ENCODE measurements at regions not wholly inside any gene's neighbourhood (a gene's known extent, or its start where the extent isn't known, plus 50 kb on each side); places are given as distances from the start of the nearest gene placed in this dataset.

- no peaks in the 10 kb centered on the region for H3K27me3 ChIP-seq (replicated peaks)
- DNase-seq: no peak
- no peaks in the 10 kb centered on the region for H3K36me3 ChIP-seq (replicated peaks)
- H3K27ac ChIP-seq: no peak overlapping the region
- H3K4me3 ChIP-seq (ENCODE audit: low read depth, low read length): no peak overlapping the region
- in situ Hi-C loops (cut with HindIII; ENCODE audit: low pct_ligation_motif_present, low sequenced_read_pairs): no loop called here
- TF ChIP-seq, protein P1, sequence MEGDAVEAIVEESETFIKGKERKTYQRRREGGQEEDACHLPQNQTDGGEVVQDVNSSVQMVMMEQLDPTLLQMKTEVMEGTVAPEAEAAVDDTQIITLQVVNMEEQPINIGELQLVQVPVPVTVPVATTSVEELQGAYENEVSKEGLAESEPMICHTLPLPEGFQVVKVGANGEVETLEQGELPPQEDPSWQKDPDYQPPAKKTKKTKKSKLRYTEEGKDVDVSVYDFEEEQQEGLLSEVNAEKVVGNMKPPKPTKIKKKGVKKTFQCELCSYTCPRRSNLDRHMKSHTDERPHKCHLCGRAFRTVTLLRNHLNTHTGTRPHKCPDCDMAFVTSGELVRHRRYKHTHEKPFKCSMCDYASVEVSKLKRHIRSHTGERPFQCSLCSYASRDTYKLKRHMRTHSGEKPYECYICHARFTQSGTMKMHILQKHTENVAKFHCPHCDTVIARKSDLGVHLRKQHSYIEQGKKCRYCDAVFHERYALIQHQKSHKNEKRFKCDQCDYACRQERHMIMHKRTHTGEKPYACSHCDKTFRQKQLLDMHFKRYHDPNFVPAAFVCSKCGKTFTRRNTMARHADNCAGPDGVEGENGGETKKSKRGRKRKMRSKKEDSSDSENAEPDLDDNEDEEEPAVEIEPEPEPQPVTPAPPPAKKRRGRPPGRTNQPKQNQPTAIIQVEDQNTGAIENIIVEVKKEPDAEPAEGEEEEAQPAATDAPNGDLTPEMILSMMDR (IDR thresholded peaks at IDR 0.05; ENCODE audit: low read depth, low read length, missing control alignments): no peak
Measured at GRCh38 chr2:160835166-160835565, 325.1 kb upstream of the TANK start.

- H3K4me3 ChIP-seq (ENCODE audit: low read depth, low read length): no peak overlapping the region
- peak; percentile 91 for DNase-seq
- H3K36me3 ChIP-seq (replicated peaks): no peaks in the 10 kb centered on the region
- H3K27ac ChIP-seq: peak overlapping the region; percentile 12
- TF ChIP-seq, protein P1 (IDR thresholded peaks at IDR 0.05; ENCODE audit: low read depth, low read length, missing control alignments): no peak
- no peaks in the 10 kb centered on the region for H3K27me3 ChIP-seq (replicated peaks)
- in situ Hi-C loops (cut with HindIII; ENCODE audit: low pct_ligation_motif_present, low sequenced_read_pairs): no loop called here
Measured at GRCh38 chr2:160836755-160837154, 323.5 kb upstream of the TANK start.

- TF ChIP-seq, protein P1 (IDR thresholded peaks at IDR 0.05; ENCODE audit: low read depth, low read length, missing control alignments): no peak
- H3K27me3 ChIP-seq (replicated peaks): no peaks in the 10 kb centered on the region
- H3K27ac ChIP-seq: peak overlapping the region; percentile 12
- no peak for DNase-seq
- no peaks in the 10 kb centered on the region for H3K36me3 ChIP-seq (replicated peaks)
- in situ Hi-C loops (cut with HindIII; ENCODE audit: low pct_ligation_motif_present, low sequenced_read_pairs): no loop called here
- H3K4me3 ChIP-seq (ENCODE audit: low read depth, low read length): no peak overlapping the region
Measured at GRCh38 chr2:160837416-160837815, 322.8 kb upstream of the TANK start.

GRCh38 chr2:160838147-160838546 is 322.1 kb upstream of the TANK start:
- no peak for DNase-seq
- Histone ChIP-seq H3K27me3 (replicated peaks) (no peaks in the 10 kb centered on the region), H3K36me3 (replicated peaks) (no peaks in the 10 kb centered on the region), H3K4me3 (ENCODE audit: low read depth, low read length) (no peak overlapping the region), H3K27ac (no peak overlapping the region)
- in situ Hi-C loops (cut with HindIII; ENCODE audit: low pct_ligation_motif_present, low sequenced_read_pairs): no loop called here
- TF ChIP-seq, protein P1 (IDR thresholded peaks at IDR 0.05; ENCODE audit: low read depth, low read length, missing control alignments): no peak

DNA sequence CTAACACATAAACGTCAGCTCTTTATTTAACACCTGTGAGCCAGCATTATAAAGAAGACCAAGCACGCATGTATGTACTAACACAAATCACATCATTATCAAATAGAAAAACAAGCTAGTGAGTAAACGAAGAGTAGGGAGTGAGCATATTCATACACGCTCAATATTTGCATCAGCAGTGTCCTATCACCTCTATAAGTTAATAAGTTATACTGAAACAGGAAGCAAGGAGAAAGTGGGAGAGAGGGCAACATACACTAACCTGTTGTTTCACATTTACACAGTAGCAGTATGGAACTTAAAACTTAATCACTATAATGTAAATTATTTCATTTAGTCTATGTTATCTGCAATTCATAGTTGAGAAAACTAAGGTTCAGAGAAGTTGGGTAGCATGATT is 321.5 kb upstream of the TANK start:
- TF ChIP-seq, protein P1 (IDR thresholded peaks at IDR 0.05; ENCODE audit: low read depth, low read length, missing control alignments): no peak
- no peak overlapping the region for H3K4me3 ChIP-seq (ENCODE audit: low read depth, low read length)
- H3K36me3 ChIP-seq (replicated peaks): no peaks in the 10 kb centered on the region
- in situ Hi-C loops (cut with HindIII; ENCODE audit: low pct_ligation_motif_present, low sequenced_read_pairs): no loop called here
- H3K27ac ChIP-seq: no peak overlapping the region
- H3K27me3 ChIP-seq (replicated peaks): no peaks in the 10 kb centered on the region
- DNase-seq: no peak

DNA sequence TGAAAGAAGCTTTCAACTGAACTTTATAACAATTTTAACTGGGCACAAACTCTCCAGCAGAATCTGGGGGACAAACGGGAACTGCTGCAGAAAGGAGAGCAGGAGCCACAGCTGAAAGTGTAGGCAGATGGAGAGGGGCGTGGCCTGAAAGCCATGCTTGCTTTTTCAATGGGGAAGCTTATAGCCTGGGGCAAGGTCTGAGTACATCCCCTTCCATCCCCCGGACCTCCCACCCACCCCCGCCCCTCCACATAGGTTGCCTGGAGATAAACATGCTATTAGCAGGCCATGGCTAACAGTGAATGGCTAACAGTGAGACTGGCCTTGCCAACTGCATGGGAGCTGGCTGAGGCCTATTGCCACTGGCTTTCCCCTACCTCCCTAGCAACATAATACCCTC is 317.9 kb upstream of the TANK start:
- DNase-seq: no peak
- Histone ChIP-seq H3K27me3 (replicated peaks) (no peaks in the 10 kb centered on the region), H3K27ac (no peak overlapping the region), H3K36me3 (replicated peaks) (no peaks in the 10 kb centered on the region), H3K4me3 (ENCODE audit: low read depth, low read length) (no peak overlapping the region)
- in situ Hi-C loops (cut with HindIII; ENCODE audit: low pct_ligation_motif_present, low sequenced_read_pairs): no loop called here
- TF ChIP-seq, protein P1 (IDR thresholded peaks at IDR 0.05; ENCODE audit: low read depth, low read length, missing control alignments): no peak
